Coronary artery (tissue), 2 donors: ENCODE measurements at regions not wholly inside any gene's neighbourhood (a gene's known extent, or its start where the extent isn't known, plus 50 kb on each side); places are given as distances from the start of the nearest gene placed in this dataset.

Experiments
- DNase-seq: peaks from one replicate; pipeline ENCODE4 v3.0.0-alpha.2; 2017; ENCODE audit warnings: low spot score
- H3K27ac ChIP-seq, 2 donors: fragments of 200-600 bp; sonication (generic); one replicate each; pipeline ENCODE4 v1.5.1; 2016 to 2019
- H3K4me3 ChIP-seq: fragments of 200-600 bp; sonication (generic); 2 replicates; pipeline ENCODE4 v1.5.1; 2016; ENCODE audit warnings: mild to moderate bottlenecking, moderate library complexity
- CTCF ChIP-seq: fragments of 200-600 bp; sonication (generic); IDR thresholded peaks from one replicate; pipeline ENCODE4 v1.5.1; 2019; ENCODE audit warnings: antibody characterized with exemption

GRCh38 chr14:101007765-101008164 lies 104.2 kb upstream of the RTL1 start:
- no peak for TF ChIP-seq CTCF
- DNase-seq: peak; percentile 61
- H3K4me3 ChIP-seq: no peak overlapping the region
- H3K27ac ChIP-seq: no peak overlapping the region

GRCh38 chr14:101008196-101008595 lies 104.7 kb upstream of the RTL1 start:
- Histone ChIP-seq H3K4me3 (no peak overlapping the region), H3K27ac (no peak overlapping the region)
- TF ChIP-seq CTCF: no peak
- peak; percentile 61 for DNase-seq

- Histone ChIP-seq H3K4me3 (no peak overlapping the region), H3K27ac (no peak overlapping the region)
- peak; percentile 57 for DNase-seq
- TF ChIP-seq CTCF: no peak
Observed at GRCh38 chr14:101008631-101009336, 105.3 kb upstream of the RTL1 start.

GRCh38 chr14:101009531-101009930 lies 106.0 kb upstream of the RTL1 start:
- no peak for TF ChIP-seq CTCF
- Histone ChIP-seq H3K27ac (no peak overlapping the region), H3K4me3 (no peak overlapping the region)
- DNase-seq: peak; percentile 43

- DNase-seq: no peak
- H3K4me3 ChIP-seq: no peak overlapping the region
- H3K27ac ChIP-seq: no peak overlapping the region
- TF ChIP-seq CTCF: no peak
Observed at GRCh38 chr14:101010293-101010692, 106.8 kb upstream of the RTL1 start.

GRCh38 chr14:101010835-101011234 lies 107.3 kb upstream of the RTL1 start:
- no peak overlapping the region for H3K27ac ChIP-seq
- no peak for TF ChIP-seq CTCF
- no peak for DNase-seq
- H3K4me3 ChIP-seq: no peak overlapping the region

GRCh38 chr14:101017209-101017608 lies 113.7 kb upstream of the RTL1 start:
- H3K4me3 ChIP-seq: no peak overlapping the region
- DNase-seq: no peak
- H3K27ac ChIP-seq: no peak overlapping the region
- no peak for TF ChIP-seq CTCF
